ENCODE measurements at regions not wholly inside any gene's neighbourhood (a gene's known extent, or its start where the extent isn't known, plus 50 kb on each side); places are given as distances from the start of the nearest gene placed in this dataset.

DNA sequence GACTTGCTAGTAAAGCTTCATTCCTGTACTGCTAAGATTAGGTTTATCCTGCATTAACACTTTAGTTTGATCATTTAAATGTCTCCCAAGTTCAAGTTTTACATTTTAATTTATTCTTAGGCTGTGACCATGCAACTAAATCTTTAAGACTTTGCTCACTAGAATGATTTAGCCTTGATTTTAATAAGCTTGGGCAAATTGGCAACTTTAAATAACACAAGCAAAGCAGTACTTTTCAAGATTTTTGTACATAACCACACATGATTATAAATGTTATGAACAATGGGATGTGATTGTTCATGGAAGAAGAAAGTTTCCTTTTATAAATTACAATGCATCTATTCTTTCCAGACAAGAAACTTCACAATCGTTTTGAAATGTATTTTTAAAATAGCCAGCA, 948.0 kb upstream of the EPHA7 start:
- no peak for TF ChIP-seq CTCF (IDR thresholded peaks at IDR 0.05)
- no peak for TF ChIP-seq TCF7L2 (IDR thresholded peaks at IDR 0.05; ENCODE audit: low read depth, low read length)
- TF ChIP-seq POLR2AphosphoS5 (IDR thresholded peaks at IDR 0.05; ENCODE audit: low read depth, low read length): no peak
